Endodermal cell (in vitro differentiated cells): ENCODE measurements at regions not wholly inside any gene's neighbourhood (a gene's known extent, or its start where the extent isn't known, plus 50 kb on each side); places are given as distances from the start of the nearest gene placed in this dataset.

Experiments used
- DNase-seq: peaks from one replicate; pipeline ENCODE4 v3.0.0-alpha.2; 2017
- H3K27ac ChIP-seq: 2 replicates; pipeline ENCODE4 v1.5.1; 2013; ENCODE audit warnings: mild to moderate bottlenecking, low read depth, low read length, moderate library complexity
- H3K27me3 ChIP-seq: 2 replicates; pipeline ENCODE4 v1.6.1; 2013; ENCODE audit warnings: mild to moderate bottlenecking, low read length, moderate library complexity; ENCODE audit not compliant: insufficient read depth, control insufficient read depth, poor library complexity, severe bottlenecking
- H3K36me3 ChIP-seq: 2 replicates; pipeline ENCODE4 v1.7.0; 2013; ENCODE audit warnings: mild to moderate bottlenecking, low read length, moderate library complexity; ENCODE audit not compliant: control insufficient read depth, insufficient read depth
- H3K4me1 ChIP-seq: one replicate; pipeline ENCODE4 v1.7.0; 2013; ENCODE audit warnings: low read length; ENCODE audit not compliant: control insufficient read depth, insufficient read depth
- H3K4me3 ChIP-seq: 2 replicates; pipeline ENCODE4 v1.5.1; 2013; ENCODE audit warnings: mild to moderate bottlenecking, low read length, moderate library complexity
- H3K9ac ChIP-seq: 2 replicates; pipeline ENCODE4 v1.6.1; 2013; ENCODE audit warnings: mild to moderate bottlenecking, low read length, moderate library complexity; ENCODE audit not compliant: poor library complexity, severe bottlenecking; ENCODE audit errors: extremely low read depth
- H3K9me3 ChIP-seq: 2 replicates; pipeline ENCODE4 v1.6.1; 2013; ENCODE audit warnings: mild to moderate bottlenecking, low read length, moderate library complexity; ENCODE audit not compliant: control insufficient read depth
- H3K27ac Mint-ChIP-seq: 2 replicates; pipeline ENCODE4 v1.8.0; 2020; ENCODE audit warnings: mixed read lengths
- H3K27me3 Mint-ChIP-seq: 2 replicates; pipeline ENCODE4 v1.8.0; 2021; ENCODE audit warnings: mild to moderate bottlenecking, mixed read lengths; ENCODE audit not compliant: insufficient read depth
- H3K36me3 Mint-ChIP-seq: 2 replicates; pipeline ENCODE4 v1.8.0; 2020; ENCODE audit warnings: low read depth, mixed read lengths
- H3K4me1 Mint-ChIP-seq: 2 replicates; pipeline ENCODE4 v1.8.0; 2020; ENCODE audit warnings: mixed read lengths
- H3K4me3 Mint-ChIP-seq: 2 replicates; pipeline ENCODE4 v1.8.0; 2020; ENCODE audit warnings: mild to moderate bottlenecking, moderate library complexity, mixed read lengths
- H3K9me3 Mint-ChIP-seq: 2 replicates; pipeline ENCODE4 v1.8.0; 2020; ENCODE audit warnings: mild to moderate bottlenecking, mixed read lengths
- CTCF ChIP-seq: fragments of 200-600 bp; sonication (generic); conservative IDR thresholded peaks from 2 replicates; pipeline ENCODE4 v1.5.0; 2021; ENCODE audit warnings: antibody characterized with exemption, mild to moderate bottlenecking
- WGBS, 2 experiments: methylation state at CpG; one replicate each; pipeline versions ENCODE4 v1.1.5 to v1.1.7; 2013; ENCODE audit warnings: missing lambda C conversion rate in 2 of 2, mixed read lengths in 1 of 2; ENCODE audit not compliant: insufficient coverage in 1 of 2, insufficient read length in 1 of 2; 5-methylcytosine and 5-hydroxymethylcytosine counted together

GRCh38 chr15:19988094-19988660, 553.4 kb downstream of the GOLGA6L6 start:
- DNase-seq: no peak
- Mint-ChIP-seq H3K4me1 (no peaks in the 10 kb centered on the region), H3K4me3 (no peak overlapping the region), H3K36me3 (no peaks in the 10 kb centered on the region), H3K27ac (no peak overlapping the region), H3K27me3 (no peaks in the 10 kb centered on the region), H3K9me3 (peaks cover 81% of the 10 kb centered on the region)
- no peak overlapping the region for H3K27ac ChIP-seq
- H3K9ac ChIP-seq: no peak overlapping the region
- WGBS, 2 experiments: 63 to 68% methylated on average over 3 to 4 of the region's 5 CpGs
- H3K36me3 ChIP-seq: no peaks in the 10 kb centered on the region
- H3K27me3 ChIP-seq: no peaks in the 10 kb centered on the region
- no peaks in the 10 kb centered on the region for H3K4me1 ChIP-seq
- no peak for TF ChIP-seq CTCF
- H3K4me3 ChIP-seq: no peak overlapping the region
- H3K9me3 ChIP-seq: peaks cover 63% of the 10 kb centered on the region

DNA sequence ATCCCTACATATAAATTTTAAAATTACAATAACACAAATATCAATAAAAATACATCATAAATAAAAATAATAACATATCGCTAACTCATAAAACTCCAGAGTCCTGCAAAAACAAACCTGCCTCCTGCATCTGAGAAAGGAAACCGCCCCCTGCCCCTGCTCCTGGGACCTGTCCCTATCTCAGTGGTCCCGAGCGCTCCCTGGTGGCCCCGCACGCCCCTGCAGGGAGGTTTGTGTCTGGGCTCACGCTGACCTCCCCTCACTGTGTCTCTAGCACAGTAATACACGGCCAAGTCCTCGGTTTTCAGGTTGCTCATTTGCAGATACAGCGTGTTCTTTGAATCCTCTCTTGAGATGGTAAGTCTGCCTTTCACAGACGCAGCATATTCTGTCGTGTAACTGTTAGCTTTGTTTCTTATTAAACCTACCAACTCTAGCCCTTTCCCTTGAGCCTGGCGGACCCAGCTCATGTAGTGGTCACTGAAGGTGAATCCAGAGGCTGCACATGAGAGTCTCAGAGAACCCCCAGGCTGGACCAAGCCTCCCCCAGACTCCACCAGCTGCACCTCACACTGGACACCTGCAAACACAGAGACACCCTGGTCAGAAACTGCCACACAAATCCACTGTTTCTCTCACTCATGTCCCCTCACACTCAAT, 554.1 kb downstream of the GOLGA6L6 start:
- Histone ChIP-seq H3K9ac (no peak overlapping the region), H3K9me3 (peaks cover 64% of the 10 kb centered on the region), H3K27ac (no peak overlapping the region), H3K27me3 (no peaks in the 10 kb centered on the region), H3K4me3 (no peak overlapping the region), H3K4me1 (no peaks in the 10 kb centered on the region), H3K36me3 (no peaks in the 10 kb centered on the region)
- Mint-ChIP-seq H3K27me3 (no peaks in the 10 kb centered on the region), H3K27ac (no peak overlapping the region), H3K4me3 (no peak overlapping the region), H3K9me3 (peaks cover 82% of the 10 kb centered on the region), H3K36me3 (no peaks in the 10 kb centered on the region), H3K4me1 (no peaks in the 10 kb centered on the region)
- 55 to 62% methylated on average over 10 to 13 of the region's 13 CpGs for WGBS, 2 experiments
- peak; percentile 40 for TF ChIP-seq CTCF
- peak; percentile 72 for DNase-seq

DNA sequence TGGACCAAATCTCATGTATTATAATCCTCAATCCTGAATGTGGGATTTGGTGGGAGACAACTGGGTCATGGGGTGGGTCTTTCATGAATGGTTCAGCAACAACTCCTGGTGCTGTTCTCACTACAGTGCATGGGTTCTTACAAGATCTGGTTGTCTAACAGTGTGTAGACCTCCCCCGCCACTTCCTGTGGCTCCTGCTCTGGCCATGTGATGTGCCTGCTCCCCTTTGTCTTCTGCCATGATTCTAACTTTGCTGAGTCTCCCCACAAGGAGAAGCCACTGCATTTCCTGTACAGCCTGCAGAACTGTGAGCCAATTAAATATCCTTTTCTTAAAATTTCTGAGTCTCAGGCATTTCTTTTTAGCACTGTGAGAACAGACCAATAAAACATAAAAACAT, 557.5 kb downstream of the GOLGA6L6 start:
- Mint-ChIP-seq H3K9me3 (peaks cover 81% of the 10 kb centered on the region), H3K4me1 (no peaks in the 10 kb centered on the region), H3K36me3 (no peaks in the 10 kb centered on the region), H3K27ac (no peak overlapping the region), H3K27me3 (no peaks in the 10 kb centered on the region), H3K4me3 (no peak overlapping the region)
- Histone ChIP-seq H3K4me1 (no peaks in the 10 kb centered on the region), H3K9ac (no peak overlapping the region), H3K36me3 (no peaks in the 10 kb centered on the region), H3K4me3 (no peak overlapping the region), H3K27me3 (no peaks in the 10 kb centered on the region), H3K9me3 (peaks cover 71% of the 10 kb centered on the region), H3K27ac (no peak overlapping the region)
- no peak for TF ChIP-seq CTCF
- no peak for DNase-seq
- 67% methylated on average over 1 of the region's 1 CpG; no CpG with 5 or more reads in 1 of the 2 experiments for WGBS, 2 experiments
